ENCODE measurements at regions not wholly inside any gene's neighbourhood (a gene's known extent, or its start where the extent isn't known, plus 50 kb on each side); places are given as distances from the start of the nearest gene placed in this dataset.

- ChIA-PET POLR2A (no interaction called here), CTCF (no interaction called here)
- ATAC-seq, result no peak
- no peak for TF ChIP-seq SP1 (CRISPR knock-in tag; conservative IDR thresholded peaks at IDR 0.05)
- TF ChIP-seq NFYB (CRISPR knock-in tag; conservative IDR thresholded peaks at IDR 0.05; ENCODE audit: low read depth), result no peak
- no peak for TF ChIP-seq ZNF396 (CRISPR knock-in tag; IDR thresholded peaks at IDR 0.05; ENCODE audit: borderline replicate concordance)
- TF ChIP-seq, protein P1, sequence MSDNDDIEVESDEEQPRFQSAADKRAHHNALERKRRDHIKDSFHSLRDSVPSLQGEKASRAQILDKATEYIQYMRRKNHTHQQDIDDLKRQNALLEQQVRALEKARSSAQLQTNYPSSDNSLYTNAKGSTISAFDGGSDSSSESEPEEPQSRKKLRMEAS (CRISPR knock-in tag; IDR thresholded peaks at IDR 0.05), result no peak
- no peak for TF ChIP-seq GTF2I (CRISPR knock-in tag; conservative IDR thresholded peaks at IDR 0.05)
- TF ChIP-seq, protein P2, sequence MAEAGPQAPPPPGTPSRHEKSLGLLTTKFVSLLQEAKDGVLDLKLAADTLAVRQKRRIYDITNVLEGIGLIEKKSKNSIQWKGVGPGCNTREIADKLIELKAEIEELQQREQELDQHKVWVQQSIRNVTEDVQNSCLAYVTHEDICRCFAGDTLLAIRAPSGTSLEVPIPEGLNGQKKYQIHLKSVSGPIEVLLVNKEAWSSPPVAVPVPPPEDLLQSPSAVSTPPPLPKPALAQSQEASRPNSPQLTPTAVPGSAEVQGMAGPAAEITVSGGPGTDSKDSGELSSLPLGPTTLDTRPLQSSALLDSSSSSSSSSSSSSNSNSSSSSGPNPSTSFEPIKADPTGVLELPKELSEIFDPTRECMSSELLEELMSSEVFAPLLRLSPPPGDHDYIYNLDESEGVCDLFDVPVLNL (CRISPR knock-in tag; IDR thresholded peaks at IDR 0.05; ENCODE audit: borderline replicate concordance, low read depth), result no peak
- TF ChIP-seq TEAD4 (CRISPR knock-in tag; IDR thresholded peaks at IDR 0.05), result no peak
- TF ChIP-seq, protein P3, sequence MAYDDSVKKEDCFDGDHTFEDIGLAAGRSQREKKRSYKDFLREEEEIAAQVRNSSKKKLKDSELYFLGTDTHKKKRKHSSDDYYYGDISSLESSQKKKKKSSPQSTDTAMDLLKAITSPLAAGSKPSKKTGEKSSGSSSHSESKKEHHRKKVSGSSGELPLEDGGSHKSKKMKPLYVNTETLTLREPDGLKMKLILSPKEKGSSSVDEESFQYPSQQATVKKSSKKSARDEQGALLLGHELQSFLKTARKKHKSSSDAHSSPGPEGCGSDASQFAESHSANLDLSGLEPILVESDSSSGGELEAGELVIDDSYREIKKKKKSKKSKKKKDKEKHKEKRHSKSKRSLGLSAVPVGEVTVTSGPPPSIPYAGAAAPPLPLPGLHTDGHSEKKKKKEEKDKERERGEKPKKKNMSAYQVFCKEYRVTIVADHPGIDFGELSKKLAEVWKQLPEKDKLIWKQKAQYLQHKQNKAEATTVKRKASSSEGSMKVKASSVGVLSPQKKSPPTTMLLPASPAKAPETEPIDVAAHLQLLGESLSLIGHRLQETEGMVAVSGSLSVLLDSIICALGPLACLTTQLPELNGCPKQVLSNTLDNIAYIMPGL (CRISPR knock-in tag; IDR thresholded peaks at IDR 0.05), result no peak
- no peak for TF ChIP-seq ATF1 (CRISPR knock-in tag; IDR thresholded peaks at IDR 0.05)
- TF ChIP-seq GABPB1 (CRISPR knock-in tag; IDR thresholded peaks at IDR 0.05), result no peak
- TF ChIP-seq PRDM15 (CRISPR knock-in tag; IDR thresholded peaks at IDR 0.05), result no peak
- TF ChIP-seq EMX1 (CRISPR knock-in tag; IDR thresholded peaks at IDR 0.05), result no peak
- TF ChIP-seq RORB (CRISPR knock-in tag; IDR thresholded peaks at IDR 0.05), result no peak
- no peak for TF ChIP-seq TCF7 (CRISPR knock-in tag; IDR thresholded peaks at IDR 0.05; ENCODE audit: low read depth)
- no peak for TF ChIP-seq FOXP1 (CRISPR knock-in tag; IDR thresholded peaks at IDR 0.05; ENCODE audit: borderline replicate concordance)
- no peak for TF ChIP-seq ZNF219 (CRISPR knock-in tag; IDR thresholded peaks at IDR 0.05; ENCODE audit: borderline replicate concordance)
- no peak for TF ChIP-seq E2F5 (CRISPR knock-in tag; IDR thresholded peaks at IDR 0.05)
- TF ChIP-seq, protein P4, sequence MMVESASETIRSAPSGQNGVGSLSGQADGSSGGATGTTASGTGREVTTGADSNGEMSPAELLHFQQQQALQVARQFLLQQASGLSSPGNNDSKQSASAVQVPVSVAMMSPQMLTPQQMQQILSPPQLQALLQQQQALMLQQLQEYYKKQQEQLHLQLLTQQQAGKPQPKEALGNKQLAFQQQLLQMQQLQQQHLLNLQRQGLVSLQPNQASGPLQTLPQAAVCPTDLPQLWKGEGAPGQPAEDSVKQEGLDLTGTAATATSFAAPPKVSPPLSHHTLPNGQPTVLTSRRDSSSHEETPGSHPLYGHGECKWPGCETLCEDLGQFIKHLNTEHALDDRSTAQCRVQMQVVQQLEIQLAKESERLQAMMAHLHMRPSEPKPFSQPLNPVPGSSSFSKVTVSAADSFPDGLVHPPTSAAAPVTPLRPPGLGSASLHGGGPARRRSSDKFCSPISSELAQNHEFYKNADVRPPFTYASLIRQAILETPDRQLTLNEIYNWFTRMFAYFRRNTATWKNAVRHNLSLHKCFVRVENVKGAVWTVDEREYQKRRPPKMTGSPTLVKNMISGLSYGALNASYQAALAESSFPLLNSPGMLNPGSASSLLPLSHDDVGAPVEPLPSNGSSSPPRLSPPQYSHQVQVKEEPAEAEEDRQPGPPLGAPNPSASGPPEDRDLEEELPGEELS (CRISPR knock-in tag; IDR thresholded peaks at IDR 0.05), result no peak
- TF ChIP-seq KAT7 (CRISPR knock-in tag; IDR thresholded peaks at IDR 0.05; ENCODE audit: borderline replicate concordance), result no peak
- DNase-seq (ENCODE audit: low spot score), result no peak
- Mint-ChIP-seq H3K27me3 (ENCODE audit: low read depth) (no peaks in the 10 kb centered on the region), H3K4me1 (no peaks in the 10 kb centered on the region), H3K4me3 (no peak overlapping the region), H3K36me3 (0 out of 2 replicates have a peak, but pooled peaks cover 3% of the 10 kb centered on the region), H3K27ac (no peak overlapping the region), H3K9me3 (peaks cover 19% of the 10 kb centered on the region)
Observed at GRCh38 chr1:192022827-192023226, 135.4 kb upstream of the RGS18 start.
